ENCODE measurements at regions not wholly inside any gene's neighbourhood (a gene's known extent, or its start where the extent isn't known, plus 50 kb on each side); places are given as distances from the start of the nearest gene placed in this dataset.
"Not testable (repeated sequence)": the region's sequence is repeated elsewhere in the genome, so short reads cannot be mapped to it uniquely, and the experiment has no call there.

DNA sequence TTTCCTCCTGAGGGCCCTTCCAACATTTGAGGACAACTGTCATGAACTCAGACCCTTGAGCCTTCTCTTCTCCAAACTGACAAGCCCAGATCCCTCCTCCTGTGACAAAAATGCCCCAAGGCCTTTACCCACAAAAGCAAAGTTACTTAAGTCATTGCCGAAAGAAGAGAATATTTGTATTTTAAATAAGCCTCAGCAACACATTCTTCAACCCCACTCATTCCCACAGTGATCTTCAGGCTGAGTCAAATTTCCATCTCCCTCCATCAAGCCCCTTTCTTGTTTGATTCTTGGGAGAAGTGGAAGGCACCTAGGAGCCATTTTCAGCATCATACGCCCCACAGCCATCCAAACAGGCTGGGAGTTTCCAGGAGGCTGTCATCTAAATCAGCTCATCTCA is 150.8 kb upstream of the PDE1C start:
- ChIA-PET POLR2A (no interaction called here), CTCF (ENCODE audit: unreplicated experiment) (no interaction called here)
- Histone ChIP-seq H3K27ac (ENCODE audit: low read depth, low read length, poor library complexity, severe bottlenecking) (no peak overlapping the region), H3K4me1 (ENCODE audit: insufficient read depth, low read length, poor library complexity, severe bottlenecking) (no peaks in the 10 kb centered on the region), H3K4me2 (ENCODE audit: low read length) (no peak overlapping the region), H3K9me3 (ENCODE audit: low read length) (no peaks in the 10 kb centered on the region), H4K20me1 (ENCODE audit: insufficient read depth, low read length) (no peaks in the 10 kb centered on the region), H3K79me2 (ENCODE audit: insufficient read depth, low read depth, low read length) (no peaks in the 10 kb centered on the region), H3K36me3 (ENCODE audit: insufficient read depth, low read length) (no peaks in the 10 kb centered on the region), H3K9me2 (ENCODE audit: insufficient read depth, low read length) (no peaks in the 10 kb centered on the region), H2AFZ (ENCODE audit: low read length) (no peak overlapping the region), H3K4me3 (ENCODE audit: low read depth, low read length, poor library complexity, severe bottlenecking) (no peak overlapping the region)
- BruUV-seq (replicated peaks), result no TSS peak
- DNase-seq (ENCODE audit: low spot score), result no peak
- TF ChIP-seq CTCF (conservative IDR thresholded peaks at IDR 0.05; ENCODE audit: low read length), result no peak
- TF ChIP-seq EZH2phosphoT487 (IDR thresholded peaks at IDR 0.05; ENCODE audit: borderline replicate concordance, low read depth, low read length), result no peak
- intact Hi-C loops (cut with micrococcal nuclease; ENCODE audit: unreplicated experiment), result no loop called here

DNA sequence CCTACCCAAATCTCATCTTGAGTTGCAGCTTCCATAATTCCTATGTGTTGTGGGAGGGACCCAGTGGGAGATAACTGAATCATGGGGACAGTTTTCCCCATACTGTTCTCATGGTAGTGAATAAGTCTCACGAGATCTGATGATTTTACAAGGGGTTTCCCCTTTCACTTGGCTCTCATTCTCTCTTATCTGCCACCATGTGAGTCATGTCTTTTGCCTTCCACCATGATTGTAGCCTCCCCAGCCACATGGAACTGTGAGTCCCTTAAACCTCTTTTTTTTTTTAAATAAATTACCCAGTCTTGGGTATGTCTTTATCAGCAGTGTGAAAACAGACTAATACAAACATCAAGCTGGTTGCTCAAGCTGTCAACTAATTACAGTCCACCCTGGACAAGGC is 149.6 kb upstream of the PDE1C start:
- POLR2A ChIA-PET; H3K4me1 ChIP-seq (ENCODE audit: insufficient read depth, low read length, poor library complexity, severe bottlenecking); H3K79me2 ChIP-seq (ENCODE audit: insufficient read depth, low read depth, low read length); H3K4me2 ChIP-seq (ENCODE audit: low read length); CTCF ChIA-PET (ENCODE audit: unreplicated experiment); H3K9me3 ChIP-seq (ENCODE audit: low read length); BruUV-seq (replicated peaks); DNase-seq (ENCODE audit: low spot score); H3K4me3 ChIP-seq (ENCODE audit: low read depth, low read length, poor library complexity, severe bottlenecking); H3K27ac ChIP-seq (ENCODE audit: low read depth, low read length, poor library complexity, severe bottlenecking); H3K36me3 ChIP-seq (ENCODE audit: insufficient read depth, low read length); H4K20me1 ChIP-seq (ENCODE audit: insufficient read depth, low read length); intact Hi-C loops (cut with micrococcal nuclease; ENCODE audit: unreplicated experiment); H2AFZ ChIP-seq (ENCODE audit: low read length); H3K9me2 ChIP-seq (ENCODE audit: insufficient read depth, low read length): not testable (repeated sequence)

- intact Hi-C loops (cut with micrococcal nuclease; ENCODE audit: unreplicated experiment), result no loop called here
- H3K27ac ChIP-seq (ENCODE audit: low read depth, low read length, poor library complexity, severe bottlenecking), result no peak overlapping the region
- H2AFZ ChIP-seq (ENCODE audit: low read length), result no peak overlapping the region
- TF ChIP-seq CTCF (conservative IDR thresholded peaks at IDR 0.05; ENCODE audit: low read length) (no peak), EZH2phosphoT487 (IDR thresholded peaks at IDR 0.05; ENCODE audit: borderline replicate concordance, low read depth, low read length) (no peak)
- no peaks in the 10 kb centered on the region for H3K79me2 ChIP-seq (ENCODE audit: insufficient read depth, low read depth, low read length)
- no peaks in the 10 kb centered on the region for H3K9me2 ChIP-seq (ENCODE audit: insufficient read depth, low read length)
- H3K9me3 ChIP-seq (ENCODE audit: low read length), result no peaks in the 10 kb centered on the region
- CTCF ChIA-PET (ENCODE audit: unreplicated experiment), result no interaction called here
- POLR2A ChIA-PET, result no interaction called here
- no TSS peak for BruUV-seq (replicated peaks)
- H3K4me3 ChIP-seq (ENCODE audit: low read depth, low read length, poor library complexity, severe bottlenecking), result no peak overlapping the region
- no peaks in the 10 kb centered on the region for H4K20me1 ChIP-seq (ENCODE audit: insufficient read depth, low read length)
- no peaks in the 10 kb centered on the region for H3K36me3 ChIP-seq (ENCODE audit: insufficient read depth, low read length)
- no peak overlapping the region for H3K4me2 ChIP-seq (ENCODE audit: low read length)
- no peak for DNase-seq (ENCODE audit: low spot score)
- no peaks in the 10 kb centered on the region for H3K4me1 ChIP-seq (ENCODE audit: insufficient read depth, low read length, poor library complexity, severe bottlenecking)
Measured at GRCh38 chr7:32219416-32219815, 149.2 kb upstream of the PDE1C start.
